ENCODE measurements at regions not wholly inside any gene's neighbourhood (a gene's known extent, or its start where the extent isn't known, plus 50 kb on each side); places are given as distances from the start of the nearest gene placed in this dataset.

GRCh38 chr14:44576356-44576755 lies 69.3 kb upstream of the FSCB start:
- H3K36me3 ChIP-seq (ENCODE audit: control insufficient read depth in 4 of 4, insufficient read depth in 4 of 4, low read length in 4 of 4): no peaks in the 10 kb centered on the region
- H3K27ac ChIP-seq (ENCODE audit: low read depth in 1 of 2, low read length in 1 of 2): no peak overlapping the region
- TF ChIP-seq CTCF (IDR thresholded peaks at IDR 0.05; ENCODE audit: control extremely low read depth, extremely low read depth): no peak
- no peak overlapping the region for H3K4me3 ChIP-seq
- no peak overlapping the region for H3K9ac ChIP-seq (ENCODE audit: insufficient read depth in 1 of 2, low read length in 2 of 2)
- peaks cover 0 to 12% (median 4%) of the 10 kb centered on the region in 4 donors for H3K9me3 ChIP-seq (ENCODE audit: control insufficient read depth in 4 of 4, insufficient read depth in 3 of 4, low read length in 3 of 4)
- ATAC-seq (ENCODE audit: insufficient read depth, low FRiP score): no peak
- no peaks in the 10 kb centered on the region for H3K27me3 ChIP-seq (ENCODE audit: control insufficient read depth in 3 of 3, insufficient read depth in 3 of 3, low read length in 2 of 3)
- DNase-seq: peak in 1 of 3 donors; percentile 7
- no peaks in the 10 kb centered on the region for H3K4me1 ChIP-seq (ENCODE audit: control insufficient read depth in 5 of 5, insufficient read depth in 5 of 5, low read length in 5 of 5)

GRCh38 chr14:44567997-44568396 lies 60.9 kb upstream of the FSCB start:
- no peaks in the 10 kb centered on the region for H3K4me1 ChIP-seq (ENCODE audit: control insufficient read depth in 5 of 5, insufficient read depth in 5 of 5, low read length in 5 of 5)
- TF ChIP-seq CTCF (IDR thresholded peaks at IDR 0.05; ENCODE audit: control extremely low read depth, extremely low read depth): no peak
- H3K27me3 ChIP-seq (ENCODE audit: control insufficient read depth in 3 of 3, insufficient read depth in 3 of 3, low read length in 2 of 3): no peaks in the 10 kb centered on the region
- H3K4me3 ChIP-seq: no peak overlapping the region
- H3K36me3 ChIP-seq (ENCODE audit: control insufficient read depth in 4 of 4, insufficient read depth in 4 of 4, low read length in 4 of 4): no peaks in the 10 kb centered on the region
- H3K27ac ChIP-seq (ENCODE audit: low read depth in 1 of 2, low read length in 1 of 2): no peak overlapping the region
- no peak overlapping the region for H3K9ac ChIP-seq (ENCODE audit: insufficient read depth in 1 of 2, low read length in 2 of 2)
- DNase-seq (no peak), ATAC-seq (ENCODE audit: insufficient read depth, low FRiP score) (no peak)
- WGBS, 2 donors: 78 to 83% methylated on average over 1 of the region's 1 CpG
- peaks cover 0 to 6% (median 3%) of the 10 kb centered on the region in 4 donors for H3K9me3 ChIP-seq (ENCODE audit: control insufficient read depth in 4 of 4, insufficient read depth in 3 of 4, low read length in 3 of 4)

- Histone ChIP-seq H3K4me3 (no peak overlapping the region), H3K27ac (ENCODE audit: low read depth in 1 of 2, low read length in 1 of 2) (no peak overlapping the region), H3K36me3 (ENCODE audit: control insufficient read depth in 4 of 4, insufficient read depth in 4 of 4, low read length in 4 of 4) (no peaks in the 10 kb centered on the region), H3K27me3 (ENCODE audit: control insufficient read depth in 3 of 3, insufficient read depth in 3 of 3, low read length in 2 of 3) (no peaks in the 10 kb centered on the region), H3K9ac (ENCODE audit: insufficient read depth in 1 of 2, low read length in 2 of 2) (no peak overlapping the region), H3K4me1 (ENCODE audit: control insufficient read depth in 5 of 5, insufficient read depth in 5 of 5, low read length in 5 of 5) (no peaks in the 10 kb centered on the region), H3K9me3 (ENCODE audit: control insufficient read depth in 4 of 4, insufficient read depth in 3 of 4, low read length in 3 of 4) (peaks cover 0 to 6% (median 2%) of the 10 kb centered on the region in 4 donors)
- DNase-seq (no peak), ATAC-seq (ENCODE audit: insufficient read depth, low FRiP score) (no peak)
- no peak for TF ChIP-seq CTCF (IDR thresholded peaks at IDR 0.05; ENCODE audit: control extremely low read depth, extremely low read depth)
These were observed 58.9 kb upstream of the FSCB start for GRCh38 chr14:44565968-44566367.

- TF ChIP-seq CTCF (IDR thresholded peaks at IDR 0.05; ENCODE audit: control extremely low read depth, extremely low read depth): no peak
- Histone ChIP-seq H3K9ac (ENCODE audit: insufficient read depth in 1 of 2, low read length in 2 of 2) (no peak overlapping the region), H3K4me1 (ENCODE audit: control insufficient read depth in 5 of 5, insufficient read depth in 5 of 5, low read length in 5 of 5) (no peaks in the 10 kb centered on the region), H3K36me3 (ENCODE audit: control insufficient read depth in 4 of 4, insufficient read depth in 4 of 4, low read length in 4 of 4) (no peaks in the 10 kb centered on the region), H3K27me3 (ENCODE audit: control insufficient read depth in 3 of 3, insufficient read depth in 3 of 3, low read length in 2 of 3) (no peaks in the 10 kb centered on the region), H3K9me3 (ENCODE audit: control insufficient read depth in 4 of 4, insufficient read depth in 3 of 4, low read length in 3 of 4) (peaks cover 0 to 6% (median 2%) of the 10 kb centered on the region in 4 donors), H3K27ac (ENCODE audit: low read depth in 1 of 2, low read length in 1 of 2) (no peak overlapping the region), H3K4me3 (no peak overlapping the region)
- DNase-seq (peak in 1 of 3 donors; percentile 7), ATAC-seq (ENCODE audit: insufficient read depth, low FRiP score) (no peak)
- WGBS, 2 donors: 67 to 75% methylated on average over 2 of the region's 2 CpGs
These were observed 57.8 kb upstream of the FSCB start for GRCh38 chr14:44564908-44565307.
